Astrocyte of the cerebellum (primary cell): ENCODE measurements at regions not wholly inside any gene's neighbourhood (a gene's known extent, or its start where the extent isn't known, plus 50 kb on each side); places are given as distances from the start of the nearest gene placed in this dataset.

Source experiments
- DNase-seq: peaks from one replicate; pipeline ENCODE4 v3.0.0-alpha.2; 2011; ENCODE audit warnings: low read depth
- H3K4me3 ChIP-seq: 2 replicates; pipeline ENCODE4 v1.5.1; 2011; ENCODE audit warnings: mild to moderate bottlenecking, low read depth, low read length, moderate library complexity
- CTCF ChIP-seq: IDR thresholded peaks from 2 replicates; pipeline ENCODE4 v1.5.1; 2012; ENCODE audit warnings: low read length, low read depth, moderate library complexity, mild to moderate bottlenecking; ENCODE audit errors: missing control alignments
- in situ Hi-C: cut with HindIII; loops from 2 replicates; pipeline ENCODE4 v1.10.0; 2017; ENCODE audit warnings: low sequenced_read_pairs

- in situ Hi-C loops, result loop anchor here (5.0 kb wide), 1 partner anchor 69 kb away; no protein-coding TSS in a partner anchor
- TF ChIP-seq CTCF, result no peak
- no peak for DNase-seq
Measured at GRCh38 chr2:198991431-198991830, 466.3 kb downstream of the SATB2 start.

DNA sequence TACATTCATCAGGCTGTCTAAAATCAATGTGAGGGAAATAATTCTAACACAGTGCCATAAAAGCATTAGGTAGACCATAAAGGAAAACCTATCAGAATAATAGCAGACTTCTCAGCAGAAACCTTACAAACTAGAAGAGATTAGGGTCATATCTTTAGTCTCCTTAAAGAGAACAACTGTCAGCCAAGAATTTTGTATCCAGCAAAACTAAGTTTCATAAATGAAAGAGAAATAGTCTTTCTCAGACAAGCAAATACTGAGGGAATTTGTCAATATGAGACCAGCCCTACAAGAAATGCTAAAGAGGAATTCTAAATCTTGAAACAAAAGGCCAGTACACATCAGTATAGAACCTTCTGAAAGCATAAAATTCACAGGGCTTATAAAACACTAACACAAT is 482.0 kb downstream of the SATB2 start:
- H3K4me3 ChIP-seq, result no peak overlapping the region
- no peak for TF ChIP-seq CTCF
- in situ Hi-C loops, result no loop called here
- no peak for DNase-seq

More at GRCh38 chr2:198991431-198991830, 466.3 kb downstream of the SATB2 start:
- no peak overlapping the region for H3K4me3 ChIP-seq

DNA sequence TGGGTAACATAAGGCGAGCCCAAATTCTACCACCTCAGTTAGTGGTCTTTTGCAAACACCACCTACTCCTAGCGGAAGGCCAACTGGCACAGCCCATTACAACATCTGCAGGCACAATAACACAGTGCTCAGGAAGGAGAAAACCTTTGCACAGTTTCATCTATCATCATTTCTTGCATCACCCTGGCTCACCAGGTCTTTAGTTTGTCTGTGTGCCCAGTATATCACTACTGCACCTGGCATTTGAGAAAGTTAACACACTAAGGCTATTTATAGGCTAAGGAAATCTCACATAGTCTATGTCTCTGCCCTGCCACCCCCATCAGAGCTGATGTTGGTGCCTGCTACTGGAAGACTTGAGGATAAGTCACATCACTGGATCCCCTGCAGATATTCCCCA is 484.0 kb downstream of the SATB2 start:
- in situ Hi-C loops, result no loop called here
- no peak for TF ChIP-seq CTCF
- no peak for DNase-seq
- H3K4me3 ChIP-seq, result no peak overlapping the region

GRCh38 chr2:198973181-198973580 is 484.6 kb downstream of the SATB2 start:
- in situ Hi-C loops, result no loop called here
- H3K4me3 ChIP-seq, result no peak overlapping the region
- no peak for DNase-seq
- TF ChIP-seq CTCF, result no peak

DNA sequence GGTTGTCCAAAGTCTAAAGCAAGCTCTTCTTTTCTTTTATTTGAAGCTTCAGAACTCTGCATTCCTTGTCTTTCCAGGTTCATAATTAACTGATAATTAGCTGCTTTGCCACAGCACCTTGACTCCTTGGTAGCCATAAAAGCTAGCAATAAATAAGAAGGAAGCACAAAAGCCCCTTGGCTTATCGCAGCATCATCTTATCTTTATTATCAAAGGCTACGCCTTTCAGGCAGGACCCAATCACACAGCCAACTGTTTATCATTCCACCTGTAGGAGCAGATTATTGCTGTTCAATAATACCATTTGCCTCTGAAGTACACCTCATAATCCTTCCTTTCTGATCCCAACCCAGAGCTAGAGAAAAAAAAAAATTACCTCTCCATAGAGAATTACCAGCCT is 489.2 kb downstream of the SATB2 start:
- DNase-seq, result no peak
- TF ChIP-seq CTCF, result no peak
- H3K4me3 ChIP-seq, result no peak overlapping the region
- in situ Hi-C loops, result no loop called here

- no peak overlapping the region for H3K4me3 ChIP-seq
- in situ Hi-C loops, result no loop called here
- no peak for TF ChIP-seq CTCF
- DNase-seq, result no peak
Measured at GRCh38 chr2:198966269-198966668, 491.5 kb downstream of the SATB2 start.

- peak; percentile 9 for TF ChIP-seq CTCF
- in situ Hi-C loops, result loop anchor here (5.0 kb wide), 1 partner anchor 59 kb away; no protein-coding TSS in a partner anchor
- DNase-seq, result no peak
Measured at GRCh38 chr2:198961547-198961946, 496.2 kb downstream of the SATB2 start.

More at GRCh38 chr2:198961547-198961946, 496.2 kb downstream of the SATB2 start:
- no peak overlapping the region for H3K4me3 ChIP-seq
